HG03378 (cell line): ENCODE measurements at regions not wholly inside any gene's neighbourhood (a gene's known extent, or its start where the extent isn't known, plus 50 kb on each side); places are given as distances from the start of the nearest gene placed in this dataset.
A peak's percentile ranks its signal among the peaks of the same experiment; 100 is the strongest.
"Not testable (repeated sequence)": the region's sequence is repeated elsewhere in the genome, so short reads cannot be mapped to it uniquely, and the experiment has no call there.

Experiments
- ATAC-seq: cut with Tn5 transposase; IDR thresholded peaks from one replicate; pipeline ENCODE4 v1.9.1; 2021; ENCODE audit warnings: mild to moderate bottlenecking, moderate library complexity; ENCODE audit not compliant: unreplicated experiment

- no peak for ATAC-seq
Observed at GRCh38 chr4:116551806-116552205, 533.6 kb downstream of the TRAM1L1 start.

- no peak for ATAC-seq
Observed at GRCh38 chr4:116547632-116548031, 537.7 kb downstream of the TRAM1L1 start.

GRCh38 chr4:116546759-116547158 is 538.6 kb downstream of the TRAM1L1 start:
- no peak for ATAC-seq

GRCh38 chr4:116544946-116545345 is 540.4 kb downstream of the TRAM1L1 start:
- no peak for ATAC-seq

- no peak for ATAC-seq
Observed at GRCh38 chr4:116539744-116540143, 545.6 kb downstream of the TRAM1L1 start.

- no peak for ATAC-seq
Observed at GRCh38 chr4:116537828-116538227, 547.5 kb downstream of the TRAM1L1 start.

- ATAC-seq = not testable (repeated sequence)
Observed at GRCh38 chr4:116536024-116536423, 549.4 kb downstream of the TRAM1L1 start.

- peak; percentile 61 for ATAC-seq
Observed at GRCh38 chr4:116531870-116532269, 553.5 kb downstream of the TRAM1L1 start.

GRCh38 chr4:116531026-116531425 is 554.4 kb downstream of the TRAM1L1 start:
- no peak for ATAC-seq

- no peak for ATAC-seq
Observed at GRCh38 chr4:116530048-116530447, 555.3 kb downstream of the TRAM1L1 start.

- ATAC-seq = no peak
Observed at GRCh38 chr4:116529129-116529528, 556.2 kb downstream of the TRAM1L1 start.

GRCh38 chr4:116522922-116523321 is 562.5 kb downstream of the TRAM1L1 start:
- no peak for ATAC-seq

GRCh38 chr4:116520886-116521285 is 564.5 kb downstream of the TRAM1L1 start:
- ATAC-seq = no peak

- ATAC-seq = no peak
Observed at GRCh38 chr4:116516711-116517110, 568.7 kb downstream of the TRAM1L1 start.

- ATAC-seq = no peak
Observed at GRCh38 chr4:116515959-116516358, 569.4 kb downstream of the TRAM1L1 start.

- no peak for ATAC-seq
Observed at GRCh38 chr4:116512552-116512951, 572.8 kb downstream of the TRAM1L1 start.

GRCh38 chr4:116501954-116502353 is 583.4 kb downstream of the TRAM1L1 start:
- no peak for ATAC-seq

GRCh38 chr4:116500225-116500624 is 585.2 kb downstream of the TRAM1L1 start:
- no peak for ATAC-seq

- ATAC-seq = no peak
Observed at GRCh38 chr4:116489739-116490138, 595.6 kb downstream of the TRAM1L1 start.

- no peak for ATAC-seq
Observed at GRCh38 chr4:116486401-116486800, 599.0 kb downstream of the TRAM1L1 start.

GRCh38 chr4:116480546-116480945 is 604.8 kb downstream of the TRAM1L1 start:
- no peak for ATAC-seq

- no peak for ATAC-seq
Observed at GRCh38 chr4:116478343-116478742, 607.0 kb downstream of the TRAM1L1 start.

GRCh38 chr4:116469582-116469981 is 615.8 kb downstream of the TRAM1L1 start:
- ATAC-seq = peak; percentile 72

- ATAC-seq = no peak
Observed at GRCh38 chr4:116453127-116453526, 632.2 kb downstream of the TRAM1L1 start.
